Non-pigmented ciliary epithelial cell (primary cell): ENCODE measurements at regions not wholly inside any gene's neighbourhood (a gene's known extent, or its start where the extent isn't known, plus 50 kb on each side); places are given as distances from the start of the nearest gene placed in this dataset.

ENCODE experiments used
- DNase-seq: peaks from one replicate; pipeline ENCODE4 v3.0.0-alpha.2; 2010; ENCODE audit warnings: low read depth

DNA sequence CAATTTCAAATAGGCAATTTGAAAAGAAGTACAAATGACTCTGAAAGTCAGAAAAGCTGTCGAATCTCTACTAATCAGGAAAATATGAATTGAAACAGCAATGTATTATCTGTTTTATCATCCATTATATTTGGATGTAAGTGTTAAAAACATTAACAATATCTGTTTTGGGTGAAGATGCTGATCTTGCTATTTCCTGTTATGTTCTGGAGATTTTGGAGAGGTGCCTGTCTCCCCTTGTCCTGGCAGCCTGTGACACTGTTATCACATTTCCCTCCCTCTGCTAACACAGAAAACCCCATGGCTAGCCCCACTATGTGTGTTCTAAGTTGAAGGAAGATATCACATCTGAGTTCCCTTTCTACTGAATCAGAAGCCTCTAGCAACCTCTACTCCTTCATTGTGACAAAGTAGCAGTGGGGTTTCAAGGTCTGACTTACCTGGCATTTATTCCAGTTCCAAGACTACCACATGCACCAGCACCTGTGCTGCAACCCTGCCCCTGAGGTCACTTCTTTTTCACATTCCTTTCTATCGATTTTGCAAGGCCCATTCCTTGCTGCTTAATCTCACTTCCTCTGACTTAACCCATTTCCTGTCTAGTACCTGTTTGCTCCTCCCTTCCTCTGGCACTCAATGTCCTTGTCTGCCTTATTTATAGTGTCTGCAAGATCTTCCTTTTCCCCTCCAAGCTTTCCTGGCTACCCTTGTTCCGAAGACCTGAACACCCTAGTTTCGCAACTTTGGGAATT, 95.5 kb upstream of the COL8A1 start:
- DNase-seq = no peak

DNA sequence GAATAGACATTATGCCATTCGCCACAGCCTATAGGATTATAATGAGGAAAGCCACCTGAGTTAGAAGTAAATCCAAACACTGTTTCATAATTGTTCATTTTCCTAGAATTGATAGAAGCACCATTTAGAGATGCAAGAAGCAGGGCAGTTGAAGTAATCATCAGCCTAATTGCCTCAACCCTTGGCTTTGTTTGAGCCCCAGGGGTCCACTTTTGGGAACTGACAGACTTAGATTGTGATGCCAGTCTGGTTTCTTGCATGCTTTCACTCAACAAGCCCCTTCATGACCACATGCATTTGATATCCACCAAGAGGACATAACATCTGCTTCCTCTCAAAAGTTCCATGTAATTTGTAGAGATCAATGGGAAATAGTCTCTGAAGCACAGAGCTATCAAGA, 97.2 kb upstream of the COL8A1 start:
- DNase-seq = no peak

DNA sequence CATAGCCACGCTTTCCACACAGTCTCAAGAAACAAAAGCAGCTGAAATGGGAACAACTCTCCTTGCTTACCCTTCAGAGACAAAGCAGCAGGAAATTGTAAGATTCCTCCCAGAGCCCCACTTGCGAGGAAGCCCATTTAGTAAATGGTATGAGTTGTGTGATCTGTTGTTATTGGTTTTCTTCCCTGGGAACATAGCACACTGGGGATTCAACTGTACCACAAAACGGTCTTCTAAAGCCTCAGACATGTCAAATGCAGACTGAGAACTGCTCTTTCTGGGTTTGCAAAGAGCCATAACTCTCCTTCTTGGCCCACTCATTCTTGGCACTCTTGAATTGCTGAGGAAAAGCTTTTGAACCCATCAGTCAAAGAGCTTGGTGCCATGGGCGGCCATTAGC, 101.0 kb upstream of the COL8A1 start:
- no peak for DNase-seq

DNA sequence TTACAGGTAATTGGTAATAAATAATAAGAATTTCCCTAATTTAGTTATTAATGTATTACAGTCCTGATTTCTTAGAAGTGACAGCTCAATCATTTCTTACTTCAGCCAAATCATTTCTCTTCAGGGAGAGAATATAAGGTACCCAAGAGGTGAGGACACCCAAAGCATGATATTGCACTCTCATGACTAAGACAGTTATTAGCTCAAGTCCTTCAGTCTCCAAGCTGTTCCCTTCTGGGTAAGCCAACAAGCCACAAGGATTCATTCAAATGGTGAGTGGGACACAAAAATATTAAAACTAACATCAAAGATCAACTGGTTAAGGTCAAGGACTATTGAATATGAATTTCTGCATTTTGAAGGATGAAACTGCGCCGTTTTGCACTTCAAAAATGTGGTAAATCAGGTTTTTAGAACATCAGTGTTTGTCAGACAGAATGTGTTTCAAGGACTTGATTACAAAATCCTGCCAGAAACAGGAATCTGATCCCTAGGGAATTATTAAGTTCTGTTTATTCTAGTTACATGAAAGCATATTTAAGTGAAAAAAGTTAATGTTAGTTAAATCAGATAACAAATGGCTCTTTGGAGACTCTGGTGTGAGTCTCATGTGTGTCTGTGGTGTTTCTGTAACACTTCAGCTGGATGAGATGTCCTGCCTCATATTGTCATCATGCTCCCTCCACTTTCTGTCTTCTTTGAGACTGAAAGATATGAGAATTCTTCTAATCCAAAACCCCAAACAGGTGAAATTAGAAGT, 101.7 kb upstream of the COL8A1 start:
- no peak for DNase-seq

DNA sequence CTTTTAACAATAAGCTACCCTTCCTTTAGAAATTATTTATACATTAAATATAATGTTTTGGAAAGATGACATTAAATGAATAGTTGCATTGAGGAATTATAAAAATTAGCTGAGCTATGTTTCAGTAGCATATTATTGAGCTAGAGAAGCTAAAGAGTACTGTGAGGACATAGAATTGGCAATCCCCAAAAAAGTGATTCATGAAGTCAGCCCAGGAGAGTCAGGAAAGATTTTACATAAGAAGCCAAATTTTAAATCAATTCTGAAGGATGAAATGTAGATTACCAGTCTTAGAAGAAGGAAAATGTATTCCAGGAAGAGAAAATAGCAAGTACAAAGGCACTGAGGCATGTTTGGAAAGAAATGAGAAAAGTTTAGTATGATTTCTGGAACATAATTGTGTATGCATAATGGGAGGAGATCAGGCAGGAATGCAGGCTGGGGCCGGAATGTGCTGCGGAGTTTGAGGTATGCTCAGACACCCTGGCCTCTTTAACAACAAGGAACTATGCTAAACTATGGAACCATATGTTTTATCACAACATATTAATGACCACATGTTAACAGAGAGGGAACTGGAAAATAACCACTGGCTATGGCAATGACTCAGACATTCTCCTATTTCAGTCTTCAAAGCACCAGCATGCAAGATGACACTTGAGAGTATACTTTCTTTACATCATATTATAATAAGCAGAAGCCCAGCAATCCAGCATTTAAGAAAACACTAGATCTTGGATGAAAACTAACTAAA, 103.3 kb upstream of the COL8A1 start:
- peak; percentile 82 for DNase-seq

DNA sequence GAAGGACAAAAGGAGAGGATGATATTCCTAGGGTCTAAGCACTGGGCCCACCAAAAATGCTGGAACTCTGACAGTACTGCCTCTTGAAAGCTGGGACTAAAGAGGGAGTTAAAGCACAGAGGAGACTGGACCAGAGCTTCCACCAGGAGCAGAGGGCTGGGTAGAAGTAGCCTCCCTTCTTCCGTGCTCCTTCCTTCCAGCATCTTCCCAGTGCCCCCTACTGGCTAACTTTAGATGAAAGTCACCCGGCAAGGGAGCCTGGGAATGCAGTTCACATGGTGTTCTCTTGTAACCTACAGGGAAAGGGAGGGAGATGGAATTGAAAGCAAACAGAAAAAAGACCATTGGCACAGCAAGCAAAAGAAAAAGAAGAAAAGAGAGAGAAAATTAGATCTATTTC, 106.1 kb upstream of the COL8A1 start:
- no peak for DNase-seq

DNA sequence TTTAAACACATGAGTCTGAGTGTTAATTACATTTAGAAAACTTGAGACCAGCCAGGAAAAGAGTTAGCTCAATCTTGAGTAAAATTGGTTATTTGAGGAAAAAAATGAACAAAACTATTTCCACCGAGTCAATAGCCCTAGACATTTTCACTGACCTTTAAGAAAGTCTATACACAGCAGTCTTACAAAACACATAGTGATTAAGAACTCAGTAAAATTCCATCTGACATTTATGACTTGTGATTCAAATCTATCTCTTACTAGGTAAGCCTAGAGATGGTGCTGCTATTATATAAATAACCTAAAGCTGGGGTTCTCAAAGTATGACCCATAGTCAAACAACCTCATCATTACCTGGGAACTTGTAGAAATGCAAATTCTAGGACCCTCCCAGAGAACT, 109.1 kb upstream of the COL8A1 start:
- DNase-seq = no peak

DNA sequence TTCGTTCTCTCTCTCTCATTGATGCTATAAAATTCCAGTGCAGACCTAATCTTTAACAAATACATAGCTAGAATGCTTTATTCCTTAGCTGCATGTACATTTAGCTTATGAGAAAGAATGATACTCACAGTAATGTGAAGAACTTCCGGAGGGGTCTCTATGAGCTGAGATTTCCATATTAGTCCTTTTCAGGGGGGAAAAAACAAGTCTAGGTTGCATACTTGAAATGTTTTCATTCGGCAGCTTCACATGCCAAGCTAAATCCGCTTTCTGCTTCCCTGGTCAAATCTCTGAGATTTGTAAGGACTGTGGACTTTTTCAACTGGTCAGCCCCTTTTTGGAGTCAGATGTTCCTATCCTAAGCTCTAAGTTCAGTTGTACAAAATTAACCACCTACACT, 111.5 kb upstream of the COL8A1 start:
- DNase-seq = no peak

DNA sequence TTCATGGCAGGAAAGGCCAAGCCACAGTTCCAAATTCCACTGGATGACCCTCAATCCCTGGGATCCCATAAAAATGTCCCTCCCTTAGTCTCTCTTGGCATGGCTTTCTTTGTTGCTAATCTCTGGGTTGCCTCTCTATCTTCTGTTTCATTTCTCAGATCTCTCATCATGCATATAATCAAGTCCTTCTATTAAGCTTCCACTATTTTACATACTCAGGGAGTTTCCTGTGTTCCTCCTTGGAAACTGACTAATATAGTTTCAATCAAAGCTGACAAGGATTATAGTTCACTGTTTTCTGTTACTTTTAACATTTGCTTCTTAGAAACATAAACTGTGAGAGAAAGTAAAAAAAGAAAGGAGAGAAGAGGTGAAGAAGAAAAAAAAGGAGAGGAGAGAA, 113.8 kb upstream of the COL8A1 start:
- no peak for DNase-seq

DNA sequence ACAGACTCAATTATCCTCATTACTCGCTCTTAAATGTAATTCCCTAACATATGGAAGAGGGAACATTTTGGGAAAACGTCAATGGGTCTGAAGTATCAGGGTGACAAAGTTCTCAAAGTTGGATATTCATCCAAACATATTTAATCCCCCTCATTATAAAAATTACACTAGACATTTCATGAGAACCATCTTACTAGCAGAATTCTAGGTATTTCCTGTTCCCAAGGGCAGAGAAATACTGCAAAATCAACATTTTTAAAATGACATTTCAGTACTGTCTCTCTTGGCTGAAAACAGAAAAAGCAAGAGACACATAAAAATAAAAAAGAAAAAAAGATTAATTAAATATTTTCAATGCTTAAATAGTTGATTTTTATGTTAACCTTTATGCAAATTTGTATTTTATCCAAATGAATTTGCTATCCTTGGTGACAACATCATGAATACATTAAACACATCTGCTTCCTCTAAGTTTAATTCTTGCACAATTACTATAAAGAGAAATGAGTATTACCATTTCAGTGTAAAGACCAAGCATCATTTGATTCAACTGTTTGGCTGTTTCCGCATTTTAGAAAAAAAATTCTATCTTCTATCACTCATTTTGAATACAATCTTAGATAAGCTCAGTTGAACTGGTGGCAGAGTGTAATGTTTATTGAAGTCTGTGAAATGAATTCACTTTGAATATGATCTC, 114.8 kb upstream of the COL8A1 start:
- DNase-seq = no peak

DNA sequence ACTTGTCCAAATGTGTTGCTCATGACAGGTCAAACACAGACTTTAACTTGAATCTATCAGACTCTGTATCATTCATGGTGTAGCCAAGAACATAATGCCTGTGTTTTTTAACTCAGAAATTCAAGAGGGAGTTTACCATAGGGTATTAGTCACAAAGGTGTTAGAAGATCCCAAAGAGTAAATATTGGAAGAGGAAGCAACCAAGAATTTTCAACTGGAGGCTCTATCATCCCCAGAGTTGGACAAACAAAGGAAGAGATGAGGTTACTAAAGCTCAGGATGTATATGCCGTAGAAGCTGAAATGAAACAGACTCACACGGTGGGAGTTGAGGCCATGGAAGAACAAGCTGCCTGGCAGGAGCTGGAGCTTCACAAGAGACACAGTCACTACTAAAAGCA, 116.2 kb upstream of the COL8A1 start:
- DNase-seq = no peak

DNA sequence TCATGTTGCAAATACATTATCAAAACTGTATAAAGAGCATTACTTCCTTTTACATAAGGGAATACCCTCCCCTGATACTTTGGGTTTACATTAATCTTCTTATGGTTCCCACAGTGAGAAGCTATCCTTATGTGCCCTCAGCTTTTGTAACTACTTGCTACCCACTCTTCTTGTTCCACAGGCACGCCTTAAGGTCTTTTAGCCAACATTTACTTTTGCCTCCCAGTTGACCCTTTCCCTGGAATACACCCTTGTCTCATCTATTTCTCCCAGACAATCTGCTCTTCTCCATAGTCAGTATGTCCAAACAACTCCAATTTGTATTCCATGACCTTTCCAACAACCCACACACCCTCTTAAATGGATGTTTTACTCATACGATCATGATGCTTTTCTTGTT, 116.8 kb upstream of the COL8A1 start:
- no peak for DNase-seq

DNA sequence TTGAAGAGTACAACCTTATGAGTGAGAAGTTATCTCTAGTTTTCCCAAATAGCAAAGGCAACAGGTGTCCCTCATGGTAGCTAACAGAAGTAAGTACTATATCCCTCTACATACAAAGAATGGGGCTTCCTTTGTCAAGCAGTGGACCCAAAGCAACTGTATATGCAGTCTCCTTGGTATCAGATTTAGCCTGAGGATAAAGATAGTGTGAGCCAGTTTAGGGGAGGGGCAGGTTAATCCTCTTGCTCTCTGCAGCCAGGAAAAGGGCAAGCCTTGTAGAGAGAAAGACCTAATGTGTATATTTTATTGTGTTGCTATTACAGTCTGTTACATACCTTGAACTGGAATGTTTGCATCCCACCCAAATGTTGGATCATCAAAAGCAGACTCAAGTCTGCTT, 117.9 kb upstream of the COL8A1 start:
- no peak for DNase-seq

DNA sequence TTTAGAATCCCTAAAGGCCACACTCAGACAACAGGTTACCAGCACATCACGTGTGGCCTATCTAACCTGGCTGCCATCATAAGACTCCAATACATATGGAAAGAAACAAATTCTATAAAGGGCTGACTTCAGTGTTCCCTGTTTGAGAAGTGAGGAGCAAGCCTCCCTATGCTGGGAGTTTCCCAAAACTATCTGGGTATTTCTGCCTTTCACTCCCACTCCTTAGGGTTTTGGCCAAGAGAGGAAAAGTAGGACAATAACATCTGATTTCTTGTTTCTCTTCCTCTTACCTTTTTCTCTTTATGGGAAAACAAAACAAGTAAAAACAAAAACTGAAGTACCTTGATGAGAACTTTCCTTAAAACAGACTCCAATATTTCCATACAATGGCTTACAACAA, 121.5 kb upstream of the COL8A1 start:
- DNase-seq = no peak

DNA sequence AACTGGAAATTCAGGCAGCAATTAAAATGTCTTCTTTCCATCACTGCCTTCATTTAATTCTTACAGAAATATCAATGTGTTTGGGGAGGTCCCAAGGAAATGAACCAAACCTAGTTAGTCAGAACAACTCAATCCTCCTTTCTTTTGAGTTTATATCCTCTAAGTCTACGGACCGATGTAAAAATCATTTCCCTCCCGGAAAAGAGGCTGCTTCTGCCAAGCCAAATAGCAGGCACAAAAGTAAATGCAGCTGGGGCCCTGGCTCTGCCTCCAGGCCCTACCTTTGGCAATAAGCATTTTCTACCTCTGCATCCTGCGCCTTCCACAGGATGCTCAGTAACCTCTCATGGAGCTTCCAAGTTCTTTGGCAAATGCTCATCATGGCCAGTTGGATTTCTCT, 122.5 kb upstream of the COL8A1 start:
- no peak for DNase-seq

DNA sequence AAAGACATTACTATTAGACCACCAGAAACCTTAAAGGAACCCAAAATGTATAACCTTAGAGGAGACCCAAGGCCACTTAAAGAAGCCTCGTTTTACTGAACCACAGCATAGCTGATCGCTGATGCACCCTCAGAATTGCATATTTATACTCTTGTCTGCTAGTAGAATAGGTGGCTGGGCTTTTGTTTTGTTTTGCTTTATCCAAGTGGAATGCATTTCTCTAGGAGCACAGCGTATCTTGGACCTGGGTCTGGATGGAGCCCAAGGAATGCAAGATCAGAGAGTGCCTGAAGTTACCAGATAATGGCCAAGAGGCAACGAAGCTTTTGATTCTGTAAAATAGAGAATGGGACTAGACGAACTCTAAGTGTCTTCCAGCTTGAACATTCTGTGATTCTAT, 129.2 kb upstream of the COL8A1 start:
- DNase-seq = peak; percentile 93

DNA sequence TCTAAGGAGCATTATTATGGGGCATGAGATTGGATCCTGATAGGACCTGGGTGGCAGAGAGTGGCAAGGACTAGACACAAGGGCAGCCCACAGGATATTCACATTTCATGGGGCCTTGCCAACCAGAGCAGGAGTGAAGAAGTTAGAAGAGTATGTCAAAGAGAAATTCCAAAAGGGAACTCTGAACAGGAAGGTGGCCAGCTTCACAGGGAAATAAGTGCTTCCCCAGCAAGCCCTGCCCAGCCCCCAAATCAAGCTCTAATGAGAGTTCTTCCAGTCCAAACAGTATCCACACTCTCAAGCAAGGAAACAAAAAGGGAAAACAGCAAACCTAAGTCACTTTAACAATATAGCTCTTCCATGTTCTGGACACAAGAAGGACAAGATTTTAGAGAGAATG, 130.2 kb upstream of the COL8A1 start:
- no peak for DNase-seq

DNA sequence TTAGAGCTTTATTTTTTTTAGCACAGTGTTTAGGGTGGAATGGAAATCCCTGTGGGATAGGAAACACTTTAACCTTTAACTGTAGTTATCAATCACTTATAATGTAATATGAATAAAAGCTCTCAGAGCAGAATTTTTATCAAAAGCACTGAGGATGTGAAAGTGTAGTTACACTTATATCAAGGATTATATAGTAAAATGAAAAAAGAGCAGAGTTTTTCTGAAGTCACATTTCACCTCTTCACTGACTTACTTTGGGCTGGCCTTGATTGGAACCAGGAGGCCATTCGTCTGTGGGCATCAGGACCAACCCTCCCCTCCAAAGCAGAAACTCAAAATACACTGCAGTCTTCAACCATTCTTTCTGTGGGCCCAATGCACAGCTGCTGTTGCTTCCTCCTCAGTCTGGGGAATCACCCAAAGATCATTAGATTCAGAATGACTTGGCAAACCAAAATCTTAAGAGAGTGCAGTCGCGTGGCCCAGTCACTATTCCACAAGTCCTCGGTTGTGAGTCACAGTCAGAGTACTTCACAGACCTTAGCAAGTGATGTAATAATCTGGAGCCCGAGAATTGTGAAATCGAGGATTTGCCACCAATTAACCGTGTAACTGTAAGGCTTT, 132.6 kb upstream of the COL8A1 start:
- DNase-seq = peak; percentile 89

DNA sequence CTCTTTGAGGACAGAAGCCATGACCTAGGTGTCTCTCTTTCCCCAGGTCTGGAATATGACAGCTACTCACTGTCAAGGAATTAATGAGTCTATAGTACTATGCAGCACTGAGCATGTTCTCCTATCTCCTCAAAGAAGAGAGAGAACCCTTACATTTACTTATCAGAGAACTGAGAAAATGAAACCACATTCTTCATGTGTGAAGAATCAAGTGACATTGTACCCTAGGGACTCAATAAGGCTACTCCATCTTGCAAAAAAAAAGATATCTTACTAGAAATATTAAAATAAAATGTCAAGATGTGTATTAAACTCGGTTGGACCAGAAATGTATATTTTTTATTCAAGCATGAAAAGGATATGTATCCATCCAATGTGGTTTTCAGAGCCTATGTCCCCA, 133.2 kb upstream of the COL8A1 start:
- no peak for DNase-seq

DNA sequence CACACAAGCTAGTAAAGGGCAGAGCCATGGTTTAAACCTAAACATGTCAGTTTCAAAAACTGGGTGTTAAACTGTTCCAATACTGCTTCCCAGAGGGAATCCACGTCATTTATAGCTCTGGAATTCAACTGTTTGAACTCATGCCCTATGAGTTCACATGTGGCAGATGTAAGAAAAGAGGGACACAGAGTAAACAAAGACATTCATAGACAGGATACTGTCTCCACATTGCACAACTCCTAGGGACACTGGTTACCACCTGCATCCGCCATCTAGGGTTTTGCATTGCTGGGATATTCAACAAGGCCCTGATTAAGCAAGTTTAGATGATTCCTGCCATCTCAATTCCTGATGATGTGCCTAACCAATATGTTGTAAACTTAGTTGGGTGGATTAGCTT, 134.1 kb upstream of the COL8A1 start:
- no peak for DNase-seq

DNA sequence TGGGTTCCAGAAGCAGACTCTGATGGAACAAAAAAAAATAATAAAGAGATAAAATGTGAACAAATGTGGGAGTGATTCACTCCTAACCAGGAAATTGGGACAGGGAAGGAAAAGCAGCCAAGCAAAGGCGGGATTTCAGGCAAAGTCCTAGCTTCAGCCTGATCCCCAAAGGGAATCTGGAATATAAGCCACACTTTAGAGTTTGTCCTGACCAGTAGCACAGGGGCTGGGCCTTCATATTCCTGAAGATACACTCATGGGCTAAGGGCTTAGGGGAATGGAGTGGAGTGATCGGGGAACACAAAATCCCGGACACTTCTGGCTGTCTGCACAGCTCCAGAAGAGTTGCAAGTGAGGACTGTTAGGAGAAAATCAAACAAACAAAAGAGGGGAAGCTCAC, 135.0 kb upstream of the COL8A1 start:
- DNase-seq = no peak

DNA sequence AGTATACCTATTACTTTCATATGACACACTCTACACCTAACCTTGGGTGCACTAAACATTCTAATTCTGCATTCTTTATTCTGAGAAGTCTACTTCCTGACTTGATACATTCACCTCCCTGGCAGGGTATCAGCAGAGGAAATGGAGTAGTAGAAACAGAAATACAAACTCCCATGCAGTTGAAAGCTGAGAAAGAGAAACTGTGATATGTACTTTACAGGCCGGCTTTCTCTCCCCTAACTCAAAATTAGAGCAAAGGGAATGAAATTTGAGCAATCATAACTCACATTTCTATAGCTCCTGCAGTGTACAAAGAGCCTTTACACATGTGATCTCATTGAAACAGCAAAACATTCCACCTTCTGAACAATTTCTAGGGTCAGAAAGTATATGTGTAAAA, 135.5 kb upstream of the COL8A1 start:
- no peak for DNase-seq
